Smooth muscle cell (in vitro differentiated cells): ENCODE measurements at regions not wholly inside any gene's neighbourhood (a gene's known extent, or its start where the extent isn't known, plus 50 kb on each side); places are given as distances from the start of the nearest gene placed in this dataset.

ENCODE experiments used
- DNase-seq: peaks from one replicate; lab custom pipeline; 2025; ENCODE audit not compliant: unreplicated experiment; lab: John Stamatoyannopoulos, UW
- H2AFZ ChIP-seq: fragments of 200-600 bp; sonication (generic); 2 replicates; pipeline ENCODE4 v1.6.0; 2016; ENCODE audit warnings: antibody characterized with exemption, low read depth, mild to moderate bottlenecking
- H3F3A ChIP-seq: fragments of 200-600 bp; sonication (generic); 2 replicates; pipeline ENCODE4 v1.6.0; 2017; ENCODE audit warnings: antibody characterized with exemption, low read depth
- H3K27ac ChIP-seq: fragments of 200-600 bp; sonication (generic); 2 replicates; pipeline ENCODE4 v1.5.1; 2016; ENCODE audit warnings: low read depth, mild to moderate bottlenecking
- H3K27me3 ChIP-seq: fragments of 200-600 bp; sonication (generic); 2 replicates; pipeline ENCODE4 v1.6.1; 2016; ENCODE audit warnings: low read depth, mild to moderate bottlenecking
- H3K36me3 ChIP-seq: fragments of 200-600 bp; sonication (generic); 2 replicates; pipeline ENCODE4 v1.5.1; 2016; ENCODE audit warnings: low read depth
- H3K4me1 ChIP-seq: fragments of 200-600 bp; sonication (generic); 2 replicates; pipeline ENCODE4 v1.5.1; 2016; ENCODE audit warnings: low read depth
- H3K4me2 ChIP-seq: fragments of 200-600 bp; sonication (generic); 2 replicates; pipeline ENCODE4 v1.6.0; 2016; ENCODE audit warnings: mild to moderate bottlenecking
- H3K4me3 ChIP-seq: fragments of 200-600 bp; sonication (generic); 2 replicates; pipeline ENCODE4 v1.5.1; 2016; ENCODE audit warnings: mild to moderate bottlenecking
- H3K79me2 ChIP-seq: fragments of 200-600 bp; sonication (generic); 2 replicates; pipeline ENCODE4 v1.6.0; 2016; ENCODE audit warnings: low read depth, mild to moderate bottlenecking
- H3K9ac ChIP-seq: fragments of 200-600 bp; sonication (generic); 2 replicates; pipeline ENCODE4 v1.6.0; 2016; ENCODE audit warnings: low read depth
- H3K9me3 ChIP-seq: fragments of 200-600 bp; sonication (generic); replicated peaks from 2 replicates; pipeline ENCODE4 v1.5.1; 2016; ENCODE audit warnings: low read depth
- H4K20me1 ChIP-seq: fragments of 200-600 bp; sonication (generic); 2 replicates; pipeline ENCODE4 v1.6.0; 2016; ENCODE audit warnings: low read depth
- WGBS: methylation state at CpG from one replicate; pipeline ENCODE4 v1.1.7; 2016; ENCODE audit warnings: low lambda C conversion rate; 5-methylcytosine and 5-hydroxymethylcytosine counted together
- TF ChIP-seq, protein P1 (sequence below): fragments of 200-600 bp; sonication (generic); IDR thresholded peaks from 2 replicates; pipeline ENCODE4 v1.5.1; 2017; ENCODE audit warnings: borderline replicate concordance, mild to moderate bottlenecking, antibody characterized with exemption; ENCODE audit not compliant: insufficient read depth, poor library complexity, severe bottlenecking

GRCh38 chr2:196410008-196410407 is 229.5 kb upstream of the CCDC150 start:
- TF ChIP-seq, protein P1, sequence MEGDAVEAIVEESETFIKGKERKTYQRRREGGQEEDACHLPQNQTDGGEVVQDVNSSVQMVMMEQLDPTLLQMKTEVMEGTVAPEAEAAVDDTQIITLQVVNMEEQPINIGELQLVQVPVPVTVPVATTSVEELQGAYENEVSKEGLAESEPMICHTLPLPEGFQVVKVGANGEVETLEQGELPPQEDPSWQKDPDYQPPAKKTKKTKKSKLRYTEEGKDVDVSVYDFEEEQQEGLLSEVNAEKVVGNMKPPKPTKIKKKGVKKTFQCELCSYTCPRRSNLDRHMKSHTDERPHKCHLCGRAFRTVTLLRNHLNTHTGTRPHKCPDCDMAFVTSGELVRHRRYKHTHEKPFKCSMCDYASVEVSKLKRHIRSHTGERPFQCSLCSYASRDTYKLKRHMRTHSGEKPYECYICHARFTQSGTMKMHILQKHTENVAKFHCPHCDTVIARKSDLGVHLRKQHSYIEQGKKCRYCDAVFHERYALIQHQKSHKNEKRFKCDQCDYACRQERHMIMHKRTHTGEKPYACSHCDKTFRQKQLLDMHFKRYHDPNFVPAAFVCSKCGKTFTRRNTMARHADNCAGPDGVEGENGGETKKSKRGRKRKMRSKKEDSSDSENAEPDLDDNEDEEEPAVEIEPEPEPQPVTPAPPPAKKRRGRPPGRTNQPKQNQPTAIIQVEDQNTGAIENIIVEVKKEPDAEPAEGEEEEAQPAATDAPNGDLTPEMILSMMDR = no peak
- no peak overlapping the region for H3K9ac ChIP-seq
- H4K20me1 ChIP-seq = no peaks in the 10 kb centered on the region
- no peak overlapping the region for H3K4me2 ChIP-seq
- H3K79me2 ChIP-seq = peaks cover 3% of the 10 kb centered on the region
- no peaks in the 10 kb centered on the region for H3F3A ChIP-seq
- H3K27me3 ChIP-seq = no peaks in the 10 kb centered on the region
- no peaks in the 10 kb centered on the region for H3K9me3 ChIP-seq
- no peak for DNase-seq
- H3K4me1 ChIP-seq = no peaks in the 10 kb centered on the region
- H3K4me3 ChIP-seq = no peak overlapping the region
- no peaks in the 10 kb centered on the region for H3K36me3 ChIP-seq
- 97% methylated on average over 1 of the region's 1 CpG for WGBS
- no peak overlapping the region for H3K27ac ChIP-seq
- no peak overlapping the region for H2AFZ ChIP-seq

- no peak overlapping the region for H3K4me3 ChIP-seq
- H4K20me1 ChIP-seq = no peaks in the 10 kb centered on the region
- H3K79me2 ChIP-seq = peaks cover 3% of the 10 kb centered on the region
- H3K9ac ChIP-seq = peak overlapping the region; percentile 34
- no peaks in the 10 kb centered on the region for H3F3A ChIP-seq
- H3K9me3 ChIP-seq = no peaks in the 10 kb centered on the region
- no peaks in the 10 kb centered on the region for H3K36me3 ChIP-seq
- H2AFZ ChIP-seq = no peak overlapping the region
- TF ChIP-seq, protein P1 = no peak
- H3K27ac ChIP-seq = peak overlapping the region; percentile 27
- WGBS = 62% methylated on average over 6 of the region's 6 CpGs
- DNase-seq = no peak
- H3K27me3 ChIP-seq = no peaks in the 10 kb centered on the region
- H3K4me2 ChIP-seq = peak overlapping the region; percentile 40
- no peaks in the 10 kb centered on the region for H3K4me1 ChIP-seq
Observed at GRCh38 chr2:196413821-196414274, 225.7 kb upstream of the CCDC150 start.

- no peaks in the 10 kb centered on the region for H3F3A ChIP-seq
- no peak overlapping the region for H3K9ac ChIP-seq
- no peaks in the 10 kb centered on the region for H3K4me1 ChIP-seq
- no peaks in the 10 kb centered on the region for H3K79me2 ChIP-seq
- no peak overlapping the region for H3K4me3 ChIP-seq
- TF ChIP-seq, protein P1 = no peak
- no peaks in the 10 kb centered on the region for H3K36me3 ChIP-seq
- no peak overlapping the region for H3K4me2 ChIP-seq
- no peaks in the 10 kb centered on the region for H3K9me3 ChIP-seq
- H4K20me1 ChIP-seq = no peaks in the 10 kb centered on the region
- H2AFZ ChIP-seq = no peak overlapping the region
- H3K27me3 ChIP-seq = no peaks in the 10 kb centered on the region
- WGBS = 74% methylated on average over 5 of the region's 5 CpGs
- no peak for DNase-seq
- H3K27ac ChIP-seq = no peak overlapping the region
Observed at GRCh38 chr2:196415384-196415783, 224.1 kb upstream of the CCDC150 start.

- no peak overlapping the region for H3K9ac ChIP-seq
- H3K4me3 ChIP-seq = no peak overlapping the region
- no peaks in the 10 kb centered on the region for H3K79me2 ChIP-seq
- no peaks in the 10 kb centered on the region for H3F3A ChIP-seq
- WGBS = 96% methylated on average over 3 of the region's 3 CpGs
- no peak for DNase-seq
- H3K36me3 ChIP-seq = no peaks in the 10 kb centered on the region
- no peaks in the 10 kb centered on the region for H4K20me1 ChIP-seq
- TF ChIP-seq, protein P1 = no peak
- no peak overlapping the region for H2AFZ ChIP-seq
- H3K27ac ChIP-seq = no peak overlapping the region
- no peaks in the 10 kb centered on the region for H3K4me1 ChIP-seq
- H3K4me2 ChIP-seq = no peak overlapping the region
- H3K27me3 ChIP-seq = no peaks in the 10 kb centered on the region
- no peaks in the 10 kb centered on the region for H3K9me3 ChIP-seq
Observed at GRCh38 chr2:196420143-196420542, 219.4 kb upstream of the CCDC150 start.
